WTC11 (cell line): ENCODE measurements at regions not wholly inside any gene's neighbourhood (a gene's known extent, or its start where the extent isn't known, plus 50 kb on each side); places are given as distances from the start of the nearest gene placed in this dataset.

ENCODE experiments used
- ATAC-seq: fragments of 200-7000 bp; cut with Tn5 transposase; 2 replicates; pipeline ENCODE4 v1.10.0; 2021; ENCODE audit warnings: mild to moderate bottlenecking, moderate library complexity
- CTCF ChIA-PET: fragments of 300-600 bp; sonication (Branson Sonifier 250); formaldehyde crosslinking; loops from one replicate; lab custom pipeline; 2021; ENCODE audit warnings: antibody characterized with exemption; lab: Charles Lee
- POLR2A ChIA-PET: fragments of 350-600 bp; sonication (Branson Sonifier 250); formaldehyde crosslinking; loops from one replicate; lab custom pipeline; 2021; ENCODE audit warnings: antibody characterized with exemption; lab: Charles Lee
- DNase-seq: peaks from one replicate; pipeline ENCODE4 v3.0.0; 2021; ENCODE audit warnings: low spot score
- H3K27ac Mint-ChIP-seq: 2 replicates; pipeline ENCODE4 v1.8.0; 2021; ENCODE audit warnings: mixed read lengths
- H3K27me3 Mint-ChIP-seq: 2 replicates; pipeline ENCODE4 v1.8.0; 2021; ENCODE audit warnings: low read depth, mild to moderate bottlenecking, moderate library complexity, mixed read lengths
- H3K36me3 Mint-ChIP-seq: 2 replicates; pipeline ENCODE4 v1.8.0; 2021; ENCODE audit warnings: mixed read lengths
- H3K4me1 Mint-ChIP-seq: 2 replicates; pipeline ENCODE4 v1.8.0; 2022; ENCODE audit warnings: mixed read lengths
- H3K4me3 Mint-ChIP-seq: 2 replicates; pipeline ENCODE4 v1.8.0; 2021; ENCODE audit warnings: mild to moderate bottlenecking, moderate library complexity, mixed read lengths
- H3K9me3 Mint-ChIP-seq: 2 replicates; pipeline ENCODE4 v1.8.0; 2021; ENCODE audit warnings: mixed read lengths
- ATF3 ChIP-seq: sonication (generic); formaldehyde crosslinking; conservative IDR thresholded peaks from 2 replicates; pipeline ENCODE4 v1.8.1; 2022; ENCODE audit warnings: mild to moderate bottlenecking, missing genetic modification reagents
- E2F1 ChIP-seq: sonication (generic); formaldehyde crosslinking; IDR thresholded peaks from 2 replicates; pipeline ENCODE4 v1.8.0; 2022; ENCODE audit warnings: mild to moderate bottlenecking, missing genetic modification reagents
- ELF4 ChIP-seq: sonication (generic); formaldehyde crosslinking; IDR thresholded peaks from 2 replicates; pipeline ENCODE4 v1.8.1; 2022; ENCODE audit warnings: low read depth, mild to moderate bottlenecking, moderate library complexity, missing genetic modification reagents
- ERG ChIP-seq: fragments of 250-450 bp; sonication (Bioruptor Pico); IDR thresholded peaks from 2 replicates; pipeline ENCODE4 v1.8.0; 2021; ENCODE audit warnings: mild to moderate bottlenecking
- FOXP4 ChIP-seq: sonication (generic); formaldehyde crosslinking; IDR thresholded peaks from 2 replicates; pipeline ENCODE4 v1.8.0; 2022; ENCODE audit warnings: mild to moderate bottlenecking, missing genetic modification reagents
- HMGA2 ChIP-seq: fragments of 250-450 bp; sonication (Bioruptor Pico); IDR thresholded peaks from 2 replicates; pipeline ENCODE4 v1.4.0; 2021; ENCODE audit warnings: mild to moderate bottlenecking, moderate library complexity
- JUN ChIP-seq: sonication (generic); formaldehyde crosslinking; IDR thresholded peaks from 2 replicates; pipeline ENCODE4 v1.8.0; 2023; ENCODE audit warnings: mild to moderate bottlenecking, missing genetic modification reagents
- NR2C2 ChIP-seq: sonication (generic); formaldehyde crosslinking; IDR thresholded peaks from 2 replicates; pipeline ENCODE4 v1.8.0; 2022; ENCODE audit warnings: mild to moderate bottlenecking, missing genetic modification reagents
- SMAD3 ChIP-seq: sonication (generic); formaldehyde crosslinking; IDR thresholded peaks from 2 replicates; pipeline ENCODE4 v1.8.0; 2022; ENCODE audit warnings: missing genetic modification reagents, mild to moderate bottlenecking, borderline replicate concordance
- TP53 ChIP-seq: sonication (generic); formaldehyde crosslinking; IDR thresholded peaks from 2 replicates; pipeline ENCODE4 v1.8.1; 2023; ENCODE audit warnings: mild to moderate bottlenecking, missing genetic modification reagents
- ZNF138 ChIP-seq: sonication (generic); formaldehyde crosslinking; conservative IDR thresholded peaks from 2 replicates; pipeline ENCODE4 v1.8.1; 2022; ENCODE audit warnings: mild to moderate bottlenecking, moderate library complexity, missing genetic modification reagents
- ZNF219 ChIP-seq: sonication (generic); formaldehyde crosslinking; IDR thresholded peaks from 2 replicates; pipeline ENCODE4 v1.8.0; 2023; ENCODE audit warnings: missing genetic modification reagents, mild to moderate bottlenecking, borderline replicate concordance
- ZNF281 ChIP-seq: sonication (generic); formaldehyde crosslinking; IDR thresholded peaks from 2 replicates; pipeline ENCODE4 v1.8.0; 2023; ENCODE audit warnings: mild to moderate bottlenecking, missing genetic modification reagents
- ZNF396 ChIP-seq: fragments of 250-450 bp; sonication (Bioruptor Pico); IDR thresholded peaks from 2 replicates; pipeline ENCODE4 v1.8.0; 2021; ENCODE audit warnings: mild to moderate bottlenecking, moderate library complexity, borderline replicate concordance
- ZNF512 ChIP-seq: sonication (generic); formaldehyde crosslinking; IDR thresholded peaks from 2 replicates; pipeline ENCODE4 v1.8.1; 2022; ENCODE audit warnings: missing genetic modification reagents, borderline replicate concordance

- DNase-seq, result no peak
- H3K27me3 Mint-ChIP-seq, result peaks cover 3% of the 10 kb centered on the region
These were observed 193.0 kb upstream of the SHH start for GRCh38 chr7:156005202-156005691.

GRCh38 chr7:156004265-156005201 lies 192.3 kb upstream of the SHH start:
- H3K4me3 Mint-ChIP-seq, result no peak overlapping the region
- H3K27ac Mint-ChIP-seq, result no peak overlapping the region
- DNase-seq (no peak), ATAC-seq (no peak)
- TF ChIP-seq JUN (CRISPR knock-in tag) (no peak), ZNF512 (CRISPR knock-in tag) (no peak), ZNF138 (CRISPR knock-in tag) (no peak), ERG (CRISPR knock-in tag) (no peak), FOXP4 (CRISPR knock-in tag) (no peak), ZNF219 (no peak), TP53 (no peak), E2F1 (CRISPR knock-in tag) (no peak)
- peaks cover 47% of the 10 kb centered on the region for H3K9me3 Mint-ChIP-seq
- ChIA-PET CTCF (no interaction called here), POLR2A (no interaction called here)
- peaks cover 3% of the 10 kb centered on the region for H3K27me3 Mint-ChIP-seq
- no peaks in the 10 kb centered on the region for H3K4me1 Mint-ChIP-seq
- H3K36me3 Mint-ChIP-seq, result peaks cover 35% of the 10 kb centered on the region

More at GRCh38 chr7:156005202-156005691, 193.0 kb upstream of the SHH start:
- no peak overlapping the region for H3K27ac Mint-ChIP-seq
- ChIA-PET POLR2A (no interaction called here), CTCF (no interaction called here)
- H3K9me3 Mint-ChIP-seq, result peaks cover 52% of the 10 kb centered on the region
- no peak overlapping the region for H3K4me3 Mint-ChIP-seq
- TF ChIP-seq ATF3 (CRISPR knock-in tag) (no peak), SMAD3 (CRISPR knock-in tag) (no peak), ZNF396 (CRISPR knock-in tag) (no peak), ELF4 (no peak), JUN (CRISPR knock-in tag) (no peak), NR2C2 (CRISPR knock-in tag) (no peak), ERG (CRISPR knock-in tag) (no peak), HMGA2 (CRISPR knock-in tag) (no peak), ZNF281 (CRISPR knock-in tag) (no peak)
- no peak for ATAC-seq
- H3K4me1 Mint-ChIP-seq, result no peaks in the 10 kb centered on the region
- H3K36me3 Mint-ChIP-seq, result peaks cover 37% of the 10 kb centered on the region
